ENCODE measurements at regions not wholly inside any gene's neighbourhood (a gene's known extent, or its start where the extent isn't known, plus 50 kb on each side); places are given as distances from the start of the nearest gene placed in this dataset.

GRCh38 chr6:10309457-10310329 lies 105.2 kb downstream of the TFAP2A start:
- DNase-seq (ENCODE audit: missing footprints) = no peak
- intact Hi-C loops (cut with DNase I) = no loop called here
- no peak for ATAC-seq

- intact Hi-C loops (cut with DNase I) = no loop called here
- DNase-seq (ENCODE audit: missing footprints) (no peak), ATAC-seq (no peak)
Measured at GRCh38 chr6:10307476-10307875, 107.4 kb downstream of the TFAP2A start.

- DNase-seq (ENCODE audit: missing footprints) (no peak), ATAC-seq (no peak)
- intact Hi-C loops (cut with DNase I) = no loop called here
Measured at GRCh38 chr6:10307028-10307427, 107.8 kb downstream of the TFAP2A start.

- intact Hi-C loops (cut with DNase I) = no loop called here
- ATAC-seq (no peak), DNase-seq (ENCODE audit: missing footprints) (no peak)
Measured at GRCh38 chr6:10305790-10306415, 109.0 kb downstream of the TFAP2A start.

- no peak for ATAC-seq
Measured at GRCh38 chr6:10303608-10304506, 111.0 kb downstream of the TFAP2A start.

GRCh38 chr6:10302566-10303235 lies 112.2 kb downstream of the TFAP2A start:
- DNase-seq (ENCODE audit: missing footprints) (no peak), ATAC-seq (no peak)
- intact Hi-C loops (cut with DNase I) = no loop called here

More at GRCh38 chr6:10303608-10304506, 111.0 kb downstream of the TFAP2A start:
- intact Hi-C loops (cut with DNase I) = no loop called here
- DNase-seq (ENCODE audit: missing footprints) = no peak

- ATAC-seq (no peak), DNase-seq (ENCODE audit: missing footprints) (no peak)
- intact Hi-C loops (cut with DNase I) = no loop called here
Measured at GRCh38 chr6:10300071-10300470, 114.8 kb downstream of the TFAP2A start.

- DNase-seq (ENCODE audit: missing footprints) (no peak), ATAC-seq (no peak)
- intact Hi-C loops (cut with DNase I) = no loop called here
Measured at GRCh38 chr6:10297832-10298231, 117.0 kb downstream of the TFAP2A start.

GRCh38 chr6:10278746-10279145 lies 136.1 kb downstream of the TFAP2A start:
- intact Hi-C loops (cut with DNase I) = no loop called here
- DNase-seq (ENCODE audit: missing footprints) = no peak
- ATAC-seq = no peak

- ATAC-seq = no peak
- intact Hi-C loops (cut with DNase I) = no loop called here
- no peak for DNase-seq (ENCODE audit: missing footprints)
Measured at GRCh38 chr6:10276660-10277287, 138.1 kb downstream of the TFAP2A start.

- DNase-seq (ENCODE audit: missing footprints) (no peak), ATAC-seq (no peak)
- intact Hi-C loops (cut with DNase I) = no loop called here
Measured at GRCh38 chr6:10276106-10276505, 138.8 kb downstream of the TFAP2A start.

GRCh38 chr6:10272591-10272990 lies 142.3 kb downstream of the TFAP2A start:
- no peak for DNase-seq (ENCODE audit: missing footprints)
- intact Hi-C loops (cut with DNase I) = no loop called here
- ATAC-seq = no peak

GRCh38 chr6:10271982-10272381 lies 142.9 kb downstream of the TFAP2A start:
- DNase-seq (ENCODE audit: missing footprints) = no peak
- intact Hi-C loops (cut with DNase I) = no loop called here
- ATAC-seq = no peak

GRCh38 chr6:10269814-10270472 lies 144.9 kb downstream of the TFAP2A start:
- ATAC-seq = no peak
- intact Hi-C loops (cut with DNase I) = no loop called here

GRCh38 chr6:10268611-10269310 lies 146.1 kb downstream of the TFAP2A start:
- intact Hi-C loops (cut with DNase I) = no loop called here
- no peak for ATAC-seq
- DNase-seq (ENCODE audit: missing footprints) = no peak

More at GRCh38 chr6:10269814-10270472, 144.9 kb downstream of the TFAP2A start:
- DNase-seq (ENCODE audit: missing footprints) = no peak

GRCh38 chr6:10268111-10268510 lies 146.8 kb downstream of the TFAP2A start:
- intact Hi-C loops (cut with DNase I) = no loop called here
- no peak for DNase-seq (ENCODE audit: missing footprints)
- no peak for ATAC-seq

- ATAC-seq (no peak), DNase-seq (ENCODE audit: missing footprints) (no peak)
- intact Hi-C loops (cut with DNase I) = no loop called here
Measured at GRCh38 chr6:10266462-10266861, 148.4 kb downstream of the TFAP2A start.

Measured in Right ventricle myocardium inferior (tissue), 1 donor.